ENCODE measurements at regions not wholly inside any gene's neighbourhood (a gene's known extent, or its start where the extent isn't known, plus 50 kb on each side); places are given as distances from the start of the nearest gene placed in this dataset.
A peak's percentile ranks its signal among the peaks of the same experiment; 100 is the strongest.

GRCh38 chr15:62922514-62922913, 120.0 kb upstream of the TPM1 start:
- CTCF ChIA-PET = no interaction called here
- BruUV-seq (replicated peaks) = no TSS peak
- intact Hi-C loops (cut with micrococcal nuclease; ENCODE audit: unreplicated experiment) = no loop called here
- Mint-ChIP-seq H3K27me3 (ENCODE audit: unreplicated experiment) (no peaks in the 10 kb centered on the region), H3K9me3 (ENCODE audit: low read depth, unreplicated experiment) (peaks cover 7% of the 10 kb centered on the region), H3K4me1 (ENCODE audit: low read depth, unreplicated experiment) (peaks cover 13% of the 10 kb centered on the region), H3K4me3 (ENCODE audit: low read depth, unreplicated experiment) (no peak overlapping the region), H3K27ac (ENCODE audit: unreplicated experiment) (no peak overlapping the region), H3K36me3 (ENCODE audit: insufficient read depth, unreplicated experiment) (no peaks in the 10 kb centered on the region)
- TF ChIP-seq, protein P1, sequence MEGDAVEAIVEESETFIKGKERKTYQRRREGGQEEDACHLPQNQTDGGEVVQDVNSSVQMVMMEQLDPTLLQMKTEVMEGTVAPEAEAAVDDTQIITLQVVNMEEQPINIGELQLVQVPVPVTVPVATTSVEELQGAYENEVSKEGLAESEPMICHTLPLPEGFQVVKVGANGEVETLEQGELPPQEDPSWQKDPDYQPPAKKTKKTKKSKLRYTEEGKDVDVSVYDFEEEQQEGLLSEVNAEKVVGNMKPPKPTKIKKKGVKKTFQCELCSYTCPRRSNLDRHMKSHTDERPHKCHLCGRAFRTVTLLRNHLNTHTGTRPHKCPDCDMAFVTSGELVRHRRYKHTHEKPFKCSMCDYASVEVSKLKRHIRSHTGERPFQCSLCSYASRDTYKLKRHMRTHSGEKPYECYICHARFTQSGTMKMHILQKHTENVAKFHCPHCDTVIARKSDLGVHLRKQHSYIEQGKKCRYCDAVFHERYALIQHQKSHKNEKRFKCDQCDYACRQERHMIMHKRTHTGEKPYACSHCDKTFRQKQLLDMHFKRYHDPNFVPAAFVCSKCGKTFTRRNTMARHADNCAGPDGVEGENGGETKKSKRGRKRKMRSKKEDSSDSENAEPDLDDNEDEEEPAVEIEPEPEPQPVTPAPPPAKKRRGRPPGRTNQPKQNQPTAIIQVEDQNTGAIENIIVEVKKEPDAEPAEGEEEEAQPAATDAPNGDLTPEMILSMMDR (IDR thresholded peaks at IDR 0.05; ENCODE audit: unreplicated experiment) = no peak
- no peak for DNase-seq

GRCh38 chr15:62925875-62926274, 116.7 kb upstream of the TPM1 start:
- BruUV-seq (replicated peaks) = no TSS peak
- intact Hi-C loops (cut with micrococcal nuclease; ENCODE audit: unreplicated experiment) = no loop called here
- no peak for DNase-seq
- no peaks in the 10 kb centered on the region for H3K27me3 Mint-ChIP-seq (ENCODE audit: unreplicated experiment)
- H3K27ac Mint-ChIP-seq (ENCODE audit: unreplicated experiment) = no peak overlapping the region
- H3K9me3 Mint-ChIP-seq (ENCODE audit: low read depth, unreplicated experiment) = peaks cover 4% of the 10 kb centered on the region
- TF ChIP-seq, protein P1 (IDR thresholded peaks at IDR 0.05; ENCODE audit: unreplicated experiment) = no peak
- no peaks in the 10 kb centered on the region for H3K36me3 Mint-ChIP-seq (ENCODE audit: insufficient read depth, unreplicated experiment)
- peaks cover 36% of the 10 kb centered on the region for H3K4me1 Mint-ChIP-seq (ENCODE audit: low read depth, unreplicated experiment)
- no peak overlapping the region for H3K4me3 Mint-ChIP-seq (ENCODE audit: low read depth, unreplicated experiment)
- CTCF ChIA-PET = interaction anchor here (0.5 kb wide), 1 partner anchor 254 kb away, joined by 3 read pairs; no protein-coding TSS in a partner anchor

GRCh38 chr15:62927196-62927595, 115.4 kb upstream of the TPM1 start:
- no peaks in the 10 kb centered on the region for H3K36me3 Mint-ChIP-seq (ENCODE audit: insufficient read depth, unreplicated experiment)
- no peak for DNase-seq
- H3K4me3 Mint-ChIP-seq (ENCODE audit: low read depth, unreplicated experiment) = no peak overlapping the region
- peaks cover 36% of the 10 kb centered on the region for H3K4me1 Mint-ChIP-seq (ENCODE audit: low read depth, unreplicated experiment)
- no peaks in the 10 kb centered on the region for H3K27me3 Mint-ChIP-seq (ENCODE audit: unreplicated experiment)
- H3K27ac Mint-ChIP-seq (ENCODE audit: unreplicated experiment) = peak overlapping the region; percentile 56
- TF ChIP-seq, protein P1 (IDR thresholded peaks at IDR 0.05; ENCODE audit: unreplicated experiment) = no peak
- CTCF ChIA-PET = interaction anchor here (0.7 kb wide), 2 partner anchors 112 to 171 kb away, joined by 3 to 4 read pairs; no protein-coding TSS in a partner anchor
- peaks cover 4% of the 10 kb centered on the region for H3K9me3 Mint-ChIP-seq (ENCODE audit: low read depth, unreplicated experiment)
- intact Hi-C loops (cut with micrococcal nuclease; ENCODE audit: unreplicated experiment) = no loop called here
- BruUV-seq (replicated peaks) = no TSS peak

DNA sequence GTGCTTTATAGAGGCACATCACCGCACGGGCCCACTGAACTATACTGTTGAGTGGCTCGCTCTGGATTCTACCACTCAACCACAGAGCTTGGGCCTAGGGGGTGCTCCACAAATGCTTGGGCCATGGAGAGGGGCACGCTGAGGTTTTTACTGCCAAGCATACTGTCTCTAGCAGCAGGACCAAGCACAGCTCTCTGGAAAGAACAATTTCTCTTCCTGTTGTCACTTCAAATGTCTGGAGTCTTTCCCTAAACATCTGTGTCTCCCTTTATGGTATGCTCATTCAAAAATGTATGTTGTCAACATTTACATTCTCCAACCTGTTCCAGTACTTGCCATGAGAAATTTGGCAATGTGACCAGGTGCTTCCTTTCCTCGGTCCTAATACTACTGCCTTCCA, 114.7 kb upstream of the TPM1 start:
- Mint-ChIP-seq H3K9me3 (ENCODE audit: low read depth, unreplicated experiment) (peaks cover 4% of the 10 kb centered on the region), H3K27me3 (ENCODE audit: unreplicated experiment) (no peaks in the 10 kb centered on the region), H3K27ac (ENCODE audit: unreplicated experiment) (peak overlapping the region; percentile 86), H3K4me1 (ENCODE audit: low read depth, unreplicated experiment) (peaks cover 36% of the 10 kb centered on the region), H3K4me3 (ENCODE audit: low read depth, unreplicated experiment) (peak overlapping the region; percentile 7), H3K36me3 (ENCODE audit: insufficient read depth, unreplicated experiment) (no peaks in the 10 kb centered on the region)
- TF ChIP-seq, protein P1 (IDR thresholded peaks at IDR 0.05; ENCODE audit: unreplicated experiment) = no peak
- intact Hi-C loops (cut with micrococcal nuclease; ENCODE audit: unreplicated experiment) = loop anchor here (2.0 kb wide), 1 partner anchor 71 kb away; no protein-coding TSS in a partner anchor
- CTCF ChIA-PET = interaction anchor here (0.9 to 1.4 kb wide), 3 partner anchors 49 to 146 kb away, joined by 4 to 8 read pairs (median 6); no protein-coding TSS in a partner anchor
- no peak for DNase-seq
- no TSS peak for BruUV-seq (replicated peaks)

All from Calu3 (cell line).